ENCODE measurements at regions not wholly inside any gene's neighbourhood (a gene's known extent, or its start where the extent isn't known, plus 50 kb on each side); places are given as distances from the start of the nearest gene placed in this dataset.

DNA sequence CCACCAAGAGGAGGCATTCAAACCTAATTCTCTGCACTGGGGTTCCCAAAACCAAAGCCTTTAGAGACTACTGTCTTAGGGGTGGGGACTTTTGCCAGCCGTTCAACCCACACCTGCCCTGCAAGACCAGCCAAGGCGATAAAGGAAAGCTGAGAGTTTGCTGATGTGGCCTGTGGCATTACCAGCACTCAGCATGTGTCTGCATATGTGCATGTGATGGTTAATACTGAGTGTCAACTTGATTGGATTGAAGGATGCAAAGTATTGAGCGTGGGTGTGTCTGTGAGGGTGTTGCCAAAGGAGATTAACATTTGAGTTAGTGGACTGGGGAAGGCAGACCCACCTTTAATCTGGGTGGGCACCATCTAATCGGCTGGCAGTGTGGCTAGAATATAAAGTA, 474.2 kb downstream of the MED10 start:
- no peaks in the 10 kb centered on the region for H3K36me3 ChIP-seq (replicated peaks; ENCODE audit: insufficient read depth, low read length)
- no peak overlapping the region for H2AFZ ChIP-seq (ENCODE audit: low read length)
- no peak overlapping the region for H3K9ac ChIP-seq (ENCODE audit: low read length)
- no peak overlapping the region for H3K4me3 ChIP-seq (ENCODE audit: low read length)
- H3K4me2 ChIP-seq (ENCODE audit: low read depth, low read length) = no peak overlapping the region
- H3K4me1 ChIP-seq (ENCODE audit: low read length) = peaks cover 10% of the 10 kb centered on the region
- no peaks in the 10 kb centered on the region for H4K20me1 ChIP-seq (ENCODE audit: insufficient read depth, low read length)
- no peak for DNase-seq
- TF ChIP-seq EZH2phosphoT487 (IDR thresholded peaks at IDR 0.05; ENCODE audit: low read length) (no peak), CTCF (IDR thresholded peaks at IDR 0.05; ENCODE audit: low read length) (no peak), EZH2 (optimal IDR thresholded peaks at IDR 0.05; ENCODE audit: low read depth, low read length) (no peak)
- H3K27me3 ChIP-seq (replicated peaks; ENCODE audit: insufficient read depth, low read length) = no peaks in the 10 kb centered on the region
- peaks cover 2% of the 10 kb centered on the region; the same call in 1 of the 2 replicates for H3F3A ChIP-seq (ENCODE audit: insufficient read depth, low read length)
- H3K9me3 ChIP-seq (replicated peaks; ENCODE audit: insufficient read depth, low read length) = no peaks in the 10 kb centered on the region
- H3K79me2 ChIP-seq (ENCODE audit: low read length) = no peaks in the 10 kb centered on the region
- H3K27ac ChIP-seq (ENCODE audit: low read length) = no peak overlapping the region
- H3K9me2 ChIP-seq (replicated peaks; ENCODE audit: insufficient read depth, low read length) = no peaks in the 10 kb centered on the region

DNA sequence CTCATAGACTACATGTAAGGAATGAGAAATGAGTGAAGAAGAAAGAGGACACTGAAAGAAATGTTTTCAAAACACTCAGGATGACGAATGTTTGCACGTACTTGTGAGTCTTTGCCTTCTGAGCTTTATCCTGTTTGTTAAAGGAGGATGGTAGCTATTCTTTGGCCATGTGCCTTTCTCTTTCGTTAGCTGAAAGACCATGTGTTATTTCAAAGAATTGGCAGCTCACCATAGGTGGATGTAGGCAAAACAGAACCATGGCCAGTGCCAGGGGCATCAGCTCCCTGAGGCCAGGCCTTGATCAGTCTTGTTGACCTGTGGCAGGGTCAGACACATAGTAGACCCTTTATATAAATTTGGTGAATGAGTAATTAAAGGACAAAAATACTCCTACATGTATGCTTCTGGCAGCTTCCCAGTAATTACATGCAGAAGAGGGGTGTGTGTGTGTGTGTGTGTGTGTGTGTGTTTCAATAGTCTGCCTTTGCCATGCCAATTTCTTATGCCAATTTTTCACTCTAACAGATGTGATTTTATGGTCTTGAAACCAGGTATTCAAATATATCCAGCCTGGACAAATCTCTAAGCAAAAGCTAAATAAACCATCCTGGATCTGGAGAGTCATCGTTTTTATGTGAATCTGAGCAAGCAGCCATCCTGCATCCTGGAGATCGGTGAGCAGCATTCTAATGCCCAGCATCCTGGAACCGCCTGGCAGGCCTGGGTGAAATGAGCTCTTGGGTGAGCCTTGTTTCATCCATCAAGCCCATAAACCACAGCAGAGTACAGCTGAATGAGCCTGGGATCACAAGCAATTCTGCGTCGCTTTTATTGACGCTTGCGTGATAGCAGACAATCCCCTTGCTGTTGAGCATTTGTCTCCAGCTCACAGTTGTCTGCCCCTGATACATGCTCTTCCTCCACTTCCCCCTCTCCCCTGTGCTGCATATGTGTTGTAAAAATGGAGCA, 475.4 kb downstream of the MED10 start:
- no peaks in the 10 kb centered on the region for H3K9me2 ChIP-seq (replicated peaks; ENCODE audit: insufficient read depth, low read length)
- no peaks in the 10 kb centered on the region for H3K36me3 ChIP-seq (replicated peaks; ENCODE audit: insufficient read depth, low read length)
- H3F3A ChIP-seq (ENCODE audit: insufficient read depth, low read length) = peaks cover 2% of the 10 kb centered on the region; the same call in 1 of the 2 replicates
- no peak overlapping the region for H3K27ac ChIP-seq (ENCODE audit: low read length)
- H4K20me1 ChIP-seq (ENCODE audit: insufficient read depth, low read length) = no peaks in the 10 kb centered on the region
- no peaks in the 10 kb centered on the region for H3K27me3 ChIP-seq (replicated peaks; ENCODE audit: insufficient read depth, low read length)
- H3K9me3 ChIP-seq (replicated peaks; ENCODE audit: insufficient read depth, low read length) = no peaks in the 10 kb centered on the region
- H2AFZ ChIP-seq (ENCODE audit: low read length) = no peak overlapping the region
- no peak overlapping the region for H3K9ac ChIP-seq (ENCODE audit: low read length)
- no peak overlapping the region for H3K4me3 ChIP-seq (ENCODE audit: low read length)
- no peaks in the 10 kb centered on the region for H3K79me2 ChIP-seq (ENCODE audit: low read length)
- H3K4me1 ChIP-seq (ENCODE audit: low read length) = peaks cover 19% of the 10 kb centered on the region
- TF ChIP-seq CTCF (IDR thresholded peaks at IDR 0.05; ENCODE audit: low read length) = no peak
- no peak for TF ChIP-seq EZH2phosphoT487 (IDR thresholded peaks at IDR 0.05; ENCODE audit: low read length)
- TF ChIP-seq EZH2 (optimal IDR thresholded peaks at IDR 0.05; ENCODE audit: low read depth, low read length) = no peak
- DNase-seq = no peak
- no peak overlapping the region for H3K4me2 ChIP-seq (ENCODE audit: low read depth, low read length)

GRCh38 chr5:5900350-5900749, 477.9 kb downstream of the ICE1 start:
- H3F3A ChIP-seq (ENCODE audit: insufficient read depth, low read length) = peaks cover 2% of the 10 kb centered on the region; the same call in 1 of the 2 replicates
- H2AFZ ChIP-seq (ENCODE audit: low read length) = no peak overlapping the region
- H4K20me1 ChIP-seq (ENCODE audit: insufficient read depth, low read length) = no peaks in the 10 kb centered on the region
- no peak overlapping the region for H3K27ac ChIP-seq (ENCODE audit: low read length)
- H3K36me3 ChIP-seq (replicated peaks; ENCODE audit: insufficient read depth, low read length) = no peaks in the 10 kb centered on the region
- no peak for TF ChIP-seq CTCF (IDR thresholded peaks at IDR 0.05; ENCODE audit: low read length)
- no peak overlapping the region for H3K4me2 ChIP-seq (ENCODE audit: low read depth, low read length)
- H3K9me2 ChIP-seq (replicated peaks; ENCODE audit: insufficient read depth, low read length) = no peaks in the 10 kb centered on the region
- no peak overlapping the region for H3K9ac ChIP-seq (ENCODE audit: low read length)
- peaks cover 25% of the 10 kb centered on the region for H3K4me1 ChIP-seq (ENCODE audit: low read length)
- no peaks in the 10 kb centered on the region for H3K79me2 ChIP-seq (ENCODE audit: low read length)
- no peak for DNase-seq
- no peak overlapping the region for H3K4me3 ChIP-seq (ENCODE audit: low read length)
- H3K27me3 ChIP-seq (replicated peaks; ENCODE audit: insufficient read depth, low read length) = no peaks in the 10 kb centered on the region
- no peaks in the 10 kb centered on the region for H3K9me3 ChIP-seq (replicated peaks; ENCODE audit: insufficient read depth, low read length)

Measured in MM.1S (cell line).